HL-60 (cell line): ENCODE measurements at regions not wholly inside any gene's neighbourhood (a gene's known extent, or its start where the extent isn't known, plus 50 kb on each side); places are given as distances from the start of the nearest gene placed in this dataset.

ENCODE experiments used
- DNase-seq, 2 experiments: peaks; one replicate each; pipeline ENCODE4 v3.0.0-alpha.2; 2010 to 2020; ENCODE audit warnings: low read depth in 1 of 2, low spot score in 1 of 2
- H3K27ac ChIP-seq: fragments of 250-450 bp; sonication (Bioruptor Pico); replicated peaks from 2 replicates; pipeline ENCODE4 v1.5.1; 2020; ENCODE audit warnings: mild to moderate bottlenecking, moderate library complexity
- H3K27me3 ChIP-seq: fragments of 250-450 bp; sonication (Bioruptor Pico); 2 replicates; pipeline ENCODE4 v1.5.1; 2021; ENCODE audit warnings: mild to moderate bottlenecking, moderate library complexity; ENCODE audit not compliant: insufficient read depth, poor library complexity, severe bottlenecking
- H3K4me3 ChIP-seq: replicated peaks from 2 replicates; pipeline ENCODE4 v1.5.1; 2011; ENCODE audit warnings: mild to moderate bottlenecking, control low read depth, low read length; ENCODE audit not compliant: insufficient read depth
- GABPA ChIP-seq: IDR thresholded peaks from 2 replicates; pipeline ENCODE4 v1.6.1; 2012; ENCODE audit warnings: low read depth
- POLR2AphosphoS5 ChIP-seq: IDR thresholded peaks from 2 replicates; pipeline ENCODE4 v1.6.1; 2012; ENCODE audit warnings: low read depth
- REST ChIP-seq: IDR thresholded peaks from 2 replicates; pipeline ENCODE4 v1.6.1; 2012; ENCODE audit warnings: low read depth; ENCODE audit not compliant: insufficient replicate concordance
- SPI1 ChIP-seq: IDR thresholded peaks from 2 replicates; pipeline ENCODE4 v1.6.1; 2012; ENCODE audit warnings: low read depth, mild to moderate bottlenecking, borderline replicate concordance
- TF ChIP-seq, protein P1 (sequence below): IDR thresholded peaks from one replicate; pipeline ENCODE4 v1.5.1; 2011; ENCODE audit warnings: low read length, control low read depth, inconsistent platforms; ENCODE audit not compliant: insufficient read depth

GRCh38 chr5:3452622-3453021 is 143.0 kb upstream of the IRX1 start:
- H3K4me3 ChIP-seq: no peak overlapping the region
- DNase-seq: no peak
- H3K27ac ChIP-seq: no peak overlapping the region
- H3K27me3 ChIP-seq: no peaks in the 10 kb centered on the region
- TF ChIP-seq REST (no peak), POLR2AphosphoS5 (no peak), SPI1 (no peak), GABPA (no peak)
- TF ChIP-seq, protein P1, sequence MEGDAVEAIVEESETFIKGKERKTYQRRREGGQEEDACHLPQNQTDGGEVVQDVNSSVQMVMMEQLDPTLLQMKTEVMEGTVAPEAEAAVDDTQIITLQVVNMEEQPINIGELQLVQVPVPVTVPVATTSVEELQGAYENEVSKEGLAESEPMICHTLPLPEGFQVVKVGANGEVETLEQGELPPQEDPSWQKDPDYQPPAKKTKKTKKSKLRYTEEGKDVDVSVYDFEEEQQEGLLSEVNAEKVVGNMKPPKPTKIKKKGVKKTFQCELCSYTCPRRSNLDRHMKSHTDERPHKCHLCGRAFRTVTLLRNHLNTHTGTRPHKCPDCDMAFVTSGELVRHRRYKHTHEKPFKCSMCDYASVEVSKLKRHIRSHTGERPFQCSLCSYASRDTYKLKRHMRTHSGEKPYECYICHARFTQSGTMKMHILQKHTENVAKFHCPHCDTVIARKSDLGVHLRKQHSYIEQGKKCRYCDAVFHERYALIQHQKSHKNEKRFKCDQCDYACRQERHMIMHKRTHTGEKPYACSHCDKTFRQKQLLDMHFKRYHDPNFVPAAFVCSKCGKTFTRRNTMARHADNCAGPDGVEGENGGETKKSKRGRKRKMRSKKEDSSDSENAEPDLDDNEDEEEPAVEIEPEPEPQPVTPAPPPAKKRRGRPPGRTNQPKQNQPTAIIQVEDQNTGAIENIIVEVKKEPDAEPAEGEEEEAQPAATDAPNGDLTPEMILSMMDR: no peak

- no peak overlapping the region for H3K27ac ChIP-seq
- no peak for TF ChIP-seq POLR2AphosphoS5
- TF ChIP-seq, protein P1: no peak
- TF ChIP-seq SPI1: no peak
- TF ChIP-seq REST: no peak
- TF ChIP-seq GABPA: no peak
- no peak overlapping the region for H3K4me3 ChIP-seq
- no peak for DNase-seq
- no peaks in the 10 kb centered on the region for H3K27me3 ChIP-seq
Measured at GRCh38 chr5:3451961-3452360, 143.7 kb upstream of the IRX1 start.

GRCh38 chr5:3449481-3449880 is 146.2 kb upstream of the IRX1 start:
- DNase-seq: no peak
- no peaks in the 10 kb centered on the region for H3K27me3 ChIP-seq
- H3K27ac ChIP-seq: no peak overlapping the region
- no peak overlapping the region for H3K4me3 ChIP-seq
- TF ChIP-seq, protein P1: no peak
- TF ChIP-seq GABPA (no peak), REST (no peak), SPI1 (no peak), POLR2AphosphoS5 (no peak)
